ENCODE measurements at regions not wholly inside any gene's neighbourhood (a gene's known extent, or its start where the extent isn't known, plus 50 kb on each side); places are given as distances from the start of the nearest gene placed in this dataset.
"Not testable (repeated sequence)": the region's sequence is repeated elsewhere in the genome, so short reads cannot be mapped to it uniquely, and the experiment has no call there.

GRCh38 chr2:207216457-207216856 is 50.7 kb upstream of the KLF7 start:
- no peak for DNase-seq (ENCODE audit: low read depth)

GRCh38 chr2:207217442-207217841 is 51.7 kb upstream of the KLF7 start:
- DNase-seq (ENCODE audit: low read depth) = no peak

DNA sequence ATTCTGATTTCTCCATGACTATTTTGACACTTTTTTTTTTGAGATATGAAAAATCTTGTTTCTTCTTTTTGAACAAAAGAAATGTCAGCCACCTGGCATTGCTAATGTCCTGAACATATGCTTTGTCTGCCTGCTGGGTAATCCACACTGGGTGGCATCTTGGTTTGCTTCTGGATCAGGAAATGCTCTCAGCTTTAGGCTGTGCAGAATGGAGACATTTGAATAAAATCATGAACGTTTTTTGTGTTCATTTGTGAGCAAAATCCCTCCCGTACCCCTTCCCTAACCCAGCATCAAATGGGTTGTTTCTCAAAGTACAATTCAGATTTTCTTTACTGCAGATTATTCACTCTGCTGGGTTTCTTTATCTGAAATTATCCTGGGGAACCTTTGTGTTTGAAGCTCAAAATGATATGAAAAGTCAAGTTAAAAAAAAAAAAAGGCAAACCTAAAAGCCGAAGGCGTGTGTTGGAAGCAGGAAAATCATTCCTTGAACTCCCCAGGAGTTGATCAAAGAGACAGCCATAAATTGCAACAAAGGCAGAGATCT is 53.4 kb upstream of the KLF7 start:
- no peak for DNase-seq (ENCODE audit: low read depth)

- DNase-seq (ENCODE audit: low read depth) = no peak
Measured at GRCh38 chr2:207219676-207220501, 54.1 kb upstream of the KLF7 start.

GRCh38 chr2:207221731-207222130 is 56.0 kb upstream of the KLF7 start:
- no peak for DNase-seq (ENCODE audit: low read depth)

- DNase-seq (ENCODE audit: low read depth) = peak; percentile 34
Measured at GRCh38 chr2:207223051-207223450, 57.3 kb upstream of the KLF7 start.

- DNase-seq (ENCODE audit: low read depth) = no peak
Measured at GRCh38 chr2:207224381-207224780, 58.6 kb upstream of the KLF7 start.

DNA sequence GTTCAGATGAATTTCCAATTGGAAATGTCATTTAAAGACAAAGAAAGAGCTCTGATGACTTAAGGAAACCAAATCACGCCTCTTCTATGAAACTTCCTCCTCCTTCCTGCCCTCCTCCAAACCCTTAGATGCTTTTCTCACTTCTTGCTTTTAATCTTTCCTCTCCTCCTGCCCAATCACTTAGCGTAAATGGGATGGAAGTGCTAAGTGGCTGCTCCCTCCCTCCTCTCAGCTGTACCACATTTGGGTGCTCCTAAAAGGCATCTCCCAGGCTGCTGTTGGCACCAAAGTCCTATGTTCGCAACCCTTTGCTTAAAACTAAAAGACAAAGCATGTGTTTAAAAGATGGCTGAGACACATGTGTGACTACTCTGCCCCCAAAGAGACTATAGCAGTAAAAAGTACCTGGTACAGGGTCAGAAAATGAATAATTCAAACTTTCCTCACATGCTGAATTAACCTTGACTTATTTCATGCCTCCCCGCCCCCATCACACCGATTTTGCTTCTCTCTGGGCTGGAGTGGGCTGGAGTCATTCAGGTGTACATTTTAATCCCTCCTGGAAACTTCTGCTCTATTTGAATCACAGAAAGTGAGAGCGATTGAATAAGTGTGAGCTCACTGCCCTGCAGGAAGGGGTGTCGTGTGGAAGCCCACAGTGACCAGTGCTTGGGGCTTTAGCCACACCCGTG is 59.2 kb upstream of the KLF7 start:
- DNase-seq (ENCODE audit: low read depth) = peak; percentile 57

GRCh38 chr2:207225773-207226172 is 60.0 kb upstream of the KLF7 start:
- DNase-seq (ENCODE audit: low read depth) = no peak

- no peak for DNase-seq (ENCODE audit: low read depth)
Measured at GRCh38 chr2:207226243-207226642, 60.5 kb upstream of the KLF7 start.

DNA sequence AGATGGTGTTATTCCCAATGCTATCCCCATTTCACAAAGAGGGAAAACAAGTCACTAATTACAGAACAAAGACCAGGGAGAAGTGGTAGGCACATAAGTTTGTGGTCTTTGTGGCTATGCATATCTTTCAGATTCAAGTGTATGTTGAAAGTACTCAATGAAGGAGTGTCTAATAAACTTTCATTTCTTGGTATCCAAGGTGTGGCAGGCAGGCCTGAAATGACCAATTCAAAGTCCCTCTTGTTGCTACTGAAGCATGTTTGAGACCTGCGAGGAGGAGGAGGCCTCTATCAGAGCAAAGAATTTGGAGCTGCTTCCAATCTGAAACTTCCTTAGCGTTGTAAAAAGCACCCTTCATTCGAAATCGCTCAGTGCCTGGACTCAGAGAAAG is 60.9 kb upstream of the KLF7 start:
- no peak for DNase-seq (ENCODE audit: low read depth)

- DNase-seq (ENCODE audit: low read depth) = no peak
Measured at GRCh38 chr2:207227062-207227748, 61.5 kb upstream of the KLF7 start.

- DNase-seq (ENCODE audit: low read depth) = no peak
Measured at GRCh38 chr2:207227749-207228145, 62.0 kb upstream of the KLF7 start.

GRCh38 chr2:207228402-207228801 is 62.7 kb upstream of the KLF7 start:
- no peak for DNase-seq (ENCODE audit: low read depth)

DNA sequence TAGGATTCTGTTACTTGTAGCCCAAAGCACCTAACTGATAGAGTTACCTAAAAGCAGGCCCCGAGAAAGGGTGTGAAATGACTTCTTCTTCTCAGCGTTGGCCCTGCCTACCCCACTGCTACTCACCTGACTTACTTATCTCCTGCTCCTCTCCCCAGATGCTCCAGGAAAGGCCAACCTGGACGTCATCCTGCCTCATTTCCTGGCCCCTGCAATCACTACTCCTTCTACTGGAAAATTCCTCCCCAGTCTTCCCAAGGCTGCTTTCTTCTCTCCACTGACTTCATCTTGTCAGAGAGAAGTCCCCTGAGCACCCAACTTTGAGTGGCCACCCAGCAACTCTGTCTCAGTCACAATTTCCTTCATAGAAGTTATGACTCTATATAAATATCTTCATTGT is 63.4 kb upstream of the KLF7 start:
- DNase-seq (ENCODE audit: low read depth) = no peak

DNA sequence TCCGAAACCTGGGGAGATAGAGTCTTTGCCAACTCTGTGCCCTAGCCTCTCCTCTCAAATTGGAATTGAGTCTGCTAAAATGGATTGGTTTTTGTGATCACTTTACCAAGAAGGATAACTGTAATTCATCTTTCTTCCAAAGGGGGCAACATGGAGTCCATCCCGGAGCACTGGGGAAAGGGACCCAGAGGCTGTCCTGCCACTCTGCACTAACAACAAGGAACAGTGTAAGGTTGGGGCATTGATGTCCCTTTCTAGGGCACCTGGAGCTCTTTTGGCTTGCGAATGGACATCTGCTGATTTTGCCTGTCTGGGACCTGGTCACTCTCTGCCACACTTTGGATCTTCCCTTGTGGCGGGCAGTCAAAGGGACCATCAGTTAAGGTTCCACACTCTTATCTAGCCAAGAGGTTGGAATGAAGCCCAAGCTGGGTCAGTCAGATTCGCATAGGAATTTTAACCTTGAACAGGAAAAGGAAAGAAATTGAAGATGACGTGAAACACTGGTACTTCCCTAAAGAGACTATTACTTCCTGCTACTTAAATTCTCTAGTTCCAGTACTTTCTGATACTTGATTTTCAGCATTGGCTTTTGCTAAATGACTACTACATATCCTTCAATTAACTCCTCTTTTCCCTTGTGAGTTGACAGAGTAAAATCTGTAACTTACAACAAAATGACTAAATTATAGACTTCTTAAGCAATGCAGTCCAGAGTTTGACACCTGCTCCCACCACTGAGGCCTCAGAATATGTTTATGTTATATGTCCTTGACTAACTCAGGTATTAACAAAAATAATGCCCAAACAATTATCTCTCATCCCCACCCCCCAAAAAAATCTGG is 64.7 kb upstream of the KLF7 start:
- DNase-seq (ENCODE audit: low read depth) = no peak

GRCh38 chr2:207231106-207231865 is 65.5 kb upstream of the KLF7 start:
- no peak for DNase-seq (ENCODE audit: low read depth)

GRCh38 chr2:207231967-207232366 is 66.2 kb upstream of the KLF7 start:
- DNase-seq (ENCODE audit: low read depth) = no peak

DNA sequence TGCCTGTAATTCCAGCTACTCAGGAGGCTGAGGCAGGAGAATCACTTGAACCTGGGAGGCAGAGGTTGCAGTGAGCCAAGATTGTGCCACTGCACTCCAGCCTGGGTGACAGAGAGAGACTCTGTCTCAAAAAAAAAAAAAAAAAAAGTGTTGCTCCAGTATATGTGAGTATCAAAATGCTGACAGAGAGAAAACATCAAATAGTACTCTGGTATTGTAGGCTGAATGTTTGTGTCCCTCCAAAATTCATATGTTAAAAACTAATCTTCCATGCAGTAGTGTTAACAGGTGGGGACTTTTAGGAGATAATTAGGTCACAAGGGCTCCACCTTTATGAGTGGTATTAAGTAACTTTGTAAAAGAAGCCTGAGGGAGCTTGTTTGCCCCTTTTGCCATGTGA is 67.4 kb upstream of the KLF7 start:
- not testable (repeated sequence) for DNase-seq (ENCODE audit: low read depth)

DNA sequence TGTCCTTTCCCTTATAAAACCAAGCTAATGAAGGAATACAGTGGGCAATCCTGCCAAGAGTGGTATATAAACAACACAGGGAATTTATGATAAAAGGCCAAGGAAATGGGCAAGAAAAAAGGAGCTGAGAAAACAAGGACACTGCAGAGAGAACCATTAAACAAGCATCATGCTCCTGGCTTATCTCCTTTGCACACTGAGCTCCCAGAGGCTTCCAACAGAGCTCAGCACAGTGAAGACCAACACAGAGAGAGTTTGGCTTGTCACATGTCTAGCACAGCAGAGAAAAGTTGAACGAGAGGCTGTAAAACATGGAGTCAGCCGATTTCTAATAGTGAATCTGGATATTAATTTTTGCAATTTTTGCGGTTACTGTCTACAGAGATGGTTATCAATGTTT is 68.0 kb upstream of the KLF7 start:
- no peak for DNase-seq (ENCODE audit: low read depth)

DNA sequence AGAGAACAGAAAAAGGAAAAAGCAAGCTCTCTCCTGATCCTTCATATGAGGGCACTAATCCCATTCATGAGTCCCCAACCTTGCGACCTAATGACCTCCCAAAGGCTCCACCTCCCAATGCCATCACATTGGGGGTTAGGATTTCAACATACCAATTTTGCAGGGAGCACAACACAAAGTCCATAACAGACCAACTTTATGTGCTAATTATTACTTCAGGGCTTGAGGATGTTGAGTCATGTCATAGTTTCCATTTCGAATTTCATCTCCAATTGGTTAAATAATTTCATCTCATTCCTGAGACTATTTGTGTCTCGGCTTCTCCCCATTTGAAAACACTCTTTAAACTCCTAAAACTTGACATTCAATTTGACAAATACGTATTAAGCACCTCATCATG is 69.9 kb upstream of the KLF7 start:
- DNase-seq (ENCODE audit: low read depth) = no peak
